Esophagus muscularis mucosa (tissue), 3 donors: ENCODE measurements at regions not wholly inside any gene's neighbourhood (a gene's known extent, or its start where the extent isn't known, plus 50 kb on each side); places are given as distances from the start of the nearest gene placed in this dataset.

Source experiments
- CTCF ChIP-seq, 3 experiments: fragments of 200-600 bp in 2 of 3; fragments of 450-650 bp in 1 of 3; sonication (generic) in 2 of 3; IDR thresholded peaks; one replicate each; pipeline ENCODE4 v1.5.1; 2017 to 2019; ENCODE audit warnings: antibody characterized with exemption in 3 of 3, mild to moderate bottlenecking in 2 of 3, moderate library complexity in 1 of 3
- POLR2A ChIP-seq: fragments of 450-650 bp; IDR thresholded peaks from one replicate; pipeline ENCODE4 v1.6.1; 2017; ENCODE audit warnings: antibody characterized with exemption, moderate library complexity, mild to moderate bottlenecking, low read depth

DNA sequence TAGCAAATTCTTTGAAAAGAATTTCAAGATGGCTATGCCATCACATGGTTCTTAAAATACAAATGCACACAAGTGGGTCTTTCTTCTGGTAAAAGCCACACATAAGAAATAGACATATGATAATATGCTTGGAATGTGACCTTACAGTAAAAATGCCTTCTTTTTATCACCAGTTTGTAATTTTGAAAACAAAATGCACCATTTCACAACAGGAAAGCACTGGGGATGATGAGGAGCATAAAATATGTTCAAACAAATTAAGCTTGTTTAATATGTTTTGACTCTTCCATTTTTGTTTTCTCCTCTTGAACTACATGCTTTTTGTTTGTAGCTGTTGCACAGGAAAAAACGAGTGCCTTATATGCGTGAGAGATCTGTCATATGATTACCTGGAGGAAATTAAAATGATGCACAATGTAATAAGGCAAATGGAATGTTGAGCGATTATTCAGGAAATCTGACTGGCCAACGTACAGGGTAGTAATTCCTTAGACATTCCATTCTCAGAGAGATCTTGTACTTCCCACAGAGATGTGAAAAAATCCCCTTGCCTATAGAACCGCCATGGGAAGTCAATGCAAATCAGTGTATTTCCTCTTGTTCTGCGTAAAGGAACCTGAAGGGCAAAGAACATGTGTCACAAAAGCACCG lies 911.6 kb downstream of the TFAP2A start:
- TF ChIP-seq CTCF (IDR thresholded peaks at IDR 0.05) (no peak), POLR2A (no peak)
